ENCODE measurements at regions not wholly inside any gene's neighbourhood (a gene's known extent, or its start where the extent isn't known, plus 50 kb on each side); places are given as distances from the start of the nearest gene placed in this dataset.
"Not testable (repeated sequence)": the region's sequence is repeated elsewhere in the genome, so short reads cannot be mapped to it uniquely, and the experiment has no call there.

GRCh38 chr6:3921663-3922062 lies 72.5 kb downstream of the FAM50B start:
- DNase-seq (ENCODE audit: low spot score), result no peak

- DNase-seq (ENCODE audit: low spot score), result not testable (repeated sequence)
These were observed 73.4 kb downstream of the FAM50B start for GRCh38 chr6:3922619-3923018.

DNA sequence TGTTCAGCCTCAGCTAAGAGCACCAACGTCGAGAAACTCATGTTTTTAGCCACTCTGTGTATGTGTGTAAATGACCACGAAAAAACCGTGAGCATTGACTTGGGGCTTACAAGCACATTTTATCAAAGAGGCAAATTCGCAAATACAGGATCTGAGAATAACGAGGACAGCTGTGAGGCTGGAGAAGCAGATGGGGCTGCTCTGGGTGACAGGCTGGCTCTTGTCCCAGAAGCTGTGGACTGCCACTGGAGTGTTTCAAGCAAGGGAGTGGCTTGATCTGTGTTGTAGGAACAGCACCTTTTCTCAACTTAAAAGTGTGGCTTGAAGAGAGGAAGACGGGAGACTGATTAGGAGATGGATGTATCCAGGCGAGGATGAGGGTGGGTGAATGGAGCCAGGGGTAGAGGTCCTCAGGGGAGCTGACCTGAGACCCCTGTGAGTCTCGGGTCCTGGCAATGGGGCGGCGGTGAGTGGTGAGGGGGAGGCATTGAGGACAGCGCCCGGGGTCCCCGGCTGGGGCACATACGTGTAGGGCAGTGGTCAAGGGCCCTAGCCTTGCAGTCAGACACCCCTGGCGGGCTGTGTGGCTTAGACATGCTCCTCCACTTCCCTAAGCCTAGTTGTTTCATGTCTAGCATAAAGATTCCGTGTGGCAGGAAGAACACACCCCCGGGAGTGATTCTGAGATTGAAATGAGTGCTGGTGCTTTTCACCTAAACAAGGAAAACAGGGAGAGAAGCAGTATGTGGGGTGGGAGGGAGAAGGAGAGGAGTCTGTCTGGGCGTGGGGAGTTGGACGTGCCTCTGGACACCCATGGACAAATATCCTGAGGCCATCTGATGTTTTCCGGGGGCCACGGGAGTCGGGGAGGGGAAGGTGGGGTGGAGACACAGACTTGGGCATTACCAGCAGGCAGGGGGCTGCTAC lies 76.3 kb downstream of the FAM50B start:
- DNase-seq (ENCODE audit: low spot score), result not testable (repeated sequence)

- DNase-seq (ENCODE audit: low spot score), result no peak
These were observed 76.9 kb downstream of the FAM50B start for GRCh38 chr6:3926150-3926482.

DNA sequence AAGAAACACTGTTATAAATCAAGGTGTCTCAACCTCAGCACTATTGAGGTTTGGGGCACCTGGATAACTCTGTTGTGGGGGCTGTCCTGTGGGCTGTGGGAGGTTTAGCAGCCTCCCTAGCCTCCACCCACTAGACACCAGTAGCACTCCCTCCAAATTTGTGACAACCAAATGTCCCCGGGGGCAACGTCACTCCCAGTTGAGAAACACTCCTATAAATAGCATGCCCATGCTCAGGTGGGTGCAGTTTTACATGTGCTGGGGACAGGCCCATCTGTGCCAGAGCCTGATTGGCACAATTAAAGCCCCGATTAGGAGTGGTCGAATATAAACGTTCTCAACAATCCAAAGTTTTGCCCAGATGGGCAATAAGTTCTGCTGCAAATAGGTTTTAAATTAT lies 78.9 kb downstream of the FAM50B start:
- no peak for DNase-seq (ENCODE audit: low spot score)

GRCh38 chr6:3929281-3929798 lies 80.2 kb downstream of the FAM50B start:
- DNase-seq (ENCODE audit: low spot score), result no peak

- DNase-seq (ENCODE audit: low spot score), result no peak
These were observed 88.3 kb downstream of the FAM50B start for GRCh38 chr6:3937438-3937837.

DNA sequence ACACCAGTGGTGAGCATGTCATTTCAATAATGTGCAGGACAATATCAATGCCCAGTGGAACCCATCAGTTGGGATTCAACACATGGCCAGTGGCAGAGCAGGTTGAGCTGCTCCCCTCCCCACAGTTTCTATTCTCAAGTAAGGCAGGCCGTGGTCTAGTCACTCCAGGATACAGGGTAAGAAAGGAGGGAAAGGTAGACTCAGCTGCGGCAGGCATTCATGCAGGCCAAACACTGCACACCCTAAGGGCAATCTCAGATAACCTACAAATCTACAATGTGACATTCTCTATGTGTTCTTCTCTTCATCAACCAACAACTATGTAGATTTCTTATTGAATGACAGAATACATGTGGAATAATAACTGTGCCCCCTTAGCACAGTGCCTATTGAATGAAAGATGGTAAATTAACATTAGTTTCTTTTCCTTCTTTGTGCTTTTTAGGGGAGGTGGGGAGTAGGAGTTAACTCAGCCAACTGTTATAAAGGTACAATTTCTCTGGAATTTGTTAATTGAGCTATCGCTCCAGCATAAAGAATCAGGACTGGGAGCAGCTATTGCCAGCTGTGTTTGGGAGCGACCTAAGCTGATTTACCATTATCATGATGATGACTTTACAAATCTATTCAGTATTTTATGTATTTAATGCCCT lies 89.7 kb downstream of the FAM50B start:
- no peak for DNase-seq (ENCODE audit: low spot score)

- no peak for DNase-seq (ENCODE audit: low spot score)
These were observed 90.3 kb downstream of the FAM50B start for GRCh38 chr6:3939368-3939958.

GRCh38 chr6:3939964-3940363 lies 90.8 kb downstream of the FAM50B start:
- no peak for DNase-seq (ENCODE audit: low spot score)

DNA sequence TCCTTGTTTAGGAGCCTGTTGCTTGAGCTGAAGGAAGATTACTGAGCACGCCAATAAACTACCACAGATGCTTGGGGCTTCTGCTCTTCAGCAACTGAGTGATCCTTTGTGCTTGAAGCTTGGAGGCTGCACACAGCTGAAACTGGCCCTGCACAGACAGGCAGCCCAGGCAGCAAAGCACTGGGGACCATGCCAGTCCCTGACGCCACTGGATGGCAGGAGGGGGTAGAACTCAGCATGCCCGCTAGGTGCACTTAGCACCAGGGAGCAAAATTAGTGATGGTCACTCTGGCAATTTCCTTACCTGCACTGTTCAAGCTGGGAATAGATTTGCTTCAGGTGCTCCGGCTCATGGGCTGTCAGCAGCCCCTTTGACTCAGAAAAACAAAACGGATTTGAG lies 91.5 kb downstream of the FAM50B start:
- DNase-seq (ENCODE audit: low spot score), result no peak

DNA sequence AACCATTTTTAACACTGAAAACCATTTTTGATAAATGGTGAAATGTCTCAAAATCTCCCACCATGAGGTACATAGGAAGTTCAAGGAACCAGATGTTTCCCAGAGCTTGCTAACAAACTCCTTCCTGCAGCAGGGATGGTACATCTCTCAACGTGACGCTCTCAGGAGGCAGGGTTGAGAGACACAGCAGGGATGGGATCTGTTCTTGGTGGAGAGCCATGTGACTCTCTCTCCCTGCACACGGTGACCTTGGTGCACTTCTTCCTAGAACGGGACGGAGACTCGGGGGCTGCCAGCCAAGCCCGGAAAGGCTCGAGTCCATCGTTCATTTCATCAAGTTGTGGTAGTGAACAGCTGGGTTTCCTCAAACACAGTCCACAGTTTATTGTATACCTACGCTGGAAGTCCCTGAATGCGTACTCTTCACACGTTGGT lies 94.2 kb downstream of the FAM50B start:
- DNase-seq (ENCODE audit: low spot score), result peak; percentile 41

DNA sequence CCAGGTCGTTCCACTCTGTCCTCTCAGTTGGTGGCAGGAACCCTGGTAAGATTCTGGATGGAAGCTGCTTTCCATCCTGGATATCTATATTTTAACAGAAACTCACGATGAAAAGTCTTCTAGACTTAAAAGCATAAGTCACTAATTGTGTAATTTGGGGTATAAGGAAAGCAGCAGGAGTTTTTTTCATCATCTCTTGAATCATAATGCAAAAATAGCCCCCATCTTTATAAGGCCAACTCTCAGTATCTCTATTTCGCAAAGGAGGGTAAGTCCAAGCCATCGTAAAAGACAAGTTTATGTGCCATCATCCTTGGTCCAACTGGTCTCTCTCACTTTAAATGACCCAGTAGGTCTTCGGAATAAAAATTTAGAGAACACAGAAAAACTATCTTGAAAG lies 95.1 kb downstream of the FAM50B start:
- DNase-seq (ENCODE audit: low spot score), result no peak

- no peak for DNase-seq (ENCODE audit: low spot score)
These were observed 97.6 kb downstream of the FAM50B start for GRCh38 chr6:3946778-3947177.

GRCh38 chr6:3948866-3949265 lies 99.7 kb downstream of the FAM50B start:
- no peak for DNase-seq (ENCODE audit: low spot score)

DNA sequence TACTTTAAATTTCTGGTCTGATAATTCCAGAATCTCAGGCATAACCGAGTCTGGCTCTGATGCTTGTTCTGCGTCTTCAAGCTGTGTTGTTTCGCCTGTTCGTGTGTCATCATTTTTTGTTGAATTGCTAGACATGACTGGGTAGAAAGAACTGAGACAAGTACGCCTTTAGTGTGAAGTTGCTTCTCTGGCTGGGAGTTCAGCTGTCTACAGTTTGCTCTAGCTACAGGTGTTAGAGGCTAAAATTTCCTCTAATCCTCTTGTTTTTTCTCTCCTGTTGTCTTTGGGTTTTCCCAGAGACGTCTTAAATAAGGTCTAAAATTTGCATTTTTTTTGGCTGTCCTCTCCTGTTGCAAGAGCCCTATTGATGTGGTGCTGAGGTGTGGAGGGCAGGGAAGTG lies 100.3 kb downstream of the FAM50B start:
- no peak for DNase-seq (ENCODE audit: low spot score)

GRCh38 chr6:3956054-3956453 lies 106.9 kb downstream of the FAM50B start:
- no peak for DNase-seq (ENCODE audit: low spot score)

DNA sequence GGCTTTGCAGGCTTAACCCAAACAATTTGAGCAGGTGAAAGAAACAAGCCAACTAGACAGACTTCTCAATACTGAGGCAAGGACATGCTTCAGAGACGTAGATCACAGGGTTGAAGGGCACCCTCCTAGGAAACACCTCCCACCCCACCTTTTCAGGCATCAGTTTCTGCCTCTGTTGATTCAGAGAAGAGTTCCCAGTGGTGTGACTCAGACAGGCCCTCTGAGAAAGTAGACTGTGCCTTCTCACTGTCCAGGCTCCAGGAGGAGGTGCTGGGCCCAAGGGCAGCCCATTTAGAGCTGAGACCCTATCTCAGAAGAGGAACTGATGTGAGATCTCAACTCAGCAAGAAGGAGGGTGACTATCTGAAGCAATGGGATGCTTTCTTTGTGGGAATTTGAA lies 108.1 kb downstream of the FAM50B start:
- no peak for DNase-seq (ENCODE audit: low spot score)

DNA sequence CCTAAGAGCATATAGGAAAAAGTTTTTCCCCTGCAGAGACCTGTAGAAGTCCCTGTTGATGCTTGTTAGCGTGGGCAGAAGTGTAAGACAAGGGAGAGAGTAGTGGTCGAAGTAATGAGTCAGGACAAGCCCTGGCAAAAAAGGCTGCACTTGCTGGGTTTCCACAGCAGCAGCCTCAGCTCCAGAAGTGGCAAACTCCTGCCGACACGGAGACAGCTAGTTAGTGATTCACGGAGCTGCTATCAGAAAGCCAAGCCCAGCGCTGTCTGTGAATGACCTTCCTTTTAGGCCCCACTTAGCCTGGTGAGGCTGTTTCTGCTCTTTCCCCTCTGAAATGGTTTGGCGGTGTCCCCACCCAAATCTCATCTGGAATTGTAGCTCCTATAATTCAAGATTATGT lies 109.1 kb downstream of the FAM50B start:
- DNase-seq (ENCODE audit: low spot score), result no peak

GRCh38 chr6:3959385-3959784 lies 110.2 kb downstream of the FAM50B start:
- no peak for DNase-seq (ENCODE audit: low spot score)

GRCh38 chr6:3960754-3961361 lies 111.7 kb downstream of the FAM50B start:
- DNase-seq (ENCODE audit: low spot score), result no peak

DNA sequence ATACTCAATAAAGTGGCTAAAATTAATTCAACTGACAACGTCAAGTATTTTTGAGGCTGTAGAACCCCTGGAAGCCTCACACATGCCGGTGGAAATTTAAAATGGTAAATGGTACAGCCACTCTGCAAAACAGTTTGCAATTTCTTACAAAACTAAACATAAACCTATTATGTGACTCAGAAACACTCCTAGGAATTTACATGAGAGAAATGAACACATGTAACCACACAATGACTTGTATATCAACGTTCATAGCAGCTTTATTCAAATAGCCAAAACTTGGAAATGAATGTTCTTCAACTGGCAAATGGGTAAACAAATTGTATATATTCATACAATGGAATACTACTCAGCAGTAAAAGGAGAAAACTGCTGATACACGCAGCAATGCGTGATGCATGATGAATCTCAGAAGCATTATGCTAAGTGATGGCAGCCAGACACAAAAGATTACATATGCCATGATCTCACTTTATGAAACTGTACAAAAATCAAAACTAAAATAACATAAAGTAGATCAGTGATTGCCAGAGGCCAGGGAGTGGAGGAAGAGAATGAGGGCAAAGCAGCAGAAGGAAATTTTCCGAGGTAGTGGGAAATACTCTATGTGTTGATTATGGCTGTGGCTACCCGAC lies 112.5 kb downstream of the FAM50B start:
- no peak for DNase-seq (ENCODE audit: low spot score)

Data from kidney capillary endothelial cell (primary cell).